A549 (cell line): ENCODE measurements at regions not wholly inside any gene's neighbourhood (a gene's known extent, or its start where the extent isn't known, plus 50 kb on each side); places are given as distances from the start of the nearest gene placed in this dataset.

ENCODE experiments used
- ATAC-seq, 2 experiments: fragments of 200-7000 bp in 1 of 2; fragments of >200 bp in 1 of 2; cut with Nextera tagmentation in 1 of 2; cut with Tn5 transposase in 1 of 2; 3 replicates each; pipeline versions ENCODE4 v1.8.0 to v1.9.1; 2018 to 2020; ENCODE audit warnings: mild to moderate bottlenecking in 1 of 2, moderate library complexity in 1 of 2
- CTCF ChIA-PET: fragments of 300-600 bp; sonication (Branson Sonifier 250); formaldehyde crosslinking; extraction: SDS; loops from one replicate; lab custom pipeline; 2021; ENCODE audit warnings: antibody characterized with exemption, inconsistent platforms; lab: Yijun Ruan, JAX
- POLR2A ChIA-PET: fragments of 350-600 bp; formaldehyde crosslinking; extraction: SDS; loops from one replicate; lab custom pipeline; 2021; ENCODE audit warnings: antibody characterized with exemption, inconsistent platforms; lab: Yijun Ruan, JAX
- DNase-seq, 2 experiments: peaks; one replicate each; pipeline versions ENCODE4 v3.0.0 to v3.0.0-alpha.2; 2011 to 2016; ENCODE audit warnings: low read depth in 1 of 2, low spot score in 1 of 2
- FAIRE-seq: peaks from 2 replicates; lab custom pipeline; 2011; peaks lifted over from hg19 to GRCh38; lab: Jason Lieb, UNC
- H3K27ac ChIP-seq, 2 experiments: fragments of >200 bp; sonication (Bioruptor Twin); formaldehyde crosslinking; 3 replicates each; pipeline ENCODE4 v1.5.1; 2016 to 2017
- H3K4me1 ChIP-seq: fragments of >200 bp; sonication (Bioruptor Twin); formaldehyde crosslinking; 3 replicates; pipeline ENCODE4 v1.6.1; 2016
- H3K4me2 ChIP-seq: fragments of >200 bp; sonication (Bioruptor Twin); formaldehyde crosslinking; 3 replicates; pipeline ENCODE4 v1.6.1; 2016
- H3K4me3 ChIP-seq: fragments of >200 bp; sonication (Bioruptor Twin); formaldehyde crosslinking; 3 replicates; pipeline ENCODE4 v1.5.1; 2016
- H3K9me3 ChIP-seq: fragments of >200 bp; sonication (Bioruptor Twin); formaldehyde crosslinking; 3 replicates; pipeline ENCODE4 v1.6.1; 2016
- CBX2 ChIP-seq: fragments of 200-600 bp; sonication (generic); IDR thresholded peaks from 2 replicates; pipeline ENCODE4 v1.6.1; 2016; ENCODE audit warnings: low read depth, mild to moderate bottlenecking, borderline replicate concordance
- E2F6 ChIP-seq: IDR thresholded peaks from 2 replicates; pipeline ENCODE4 v1.6.1; 2012; ENCODE audit warnings: low read depth, borderline replicate concordance
- EHMT2 ChIP-seq: fragments of 200-600 bp; sonication (generic); IDR thresholded peaks from 2 replicates; pipeline ENCODE4 v1.6.1; 2016; ENCODE audit warnings: antibody characterized with exemption, low read depth, mild to moderate bottlenecking, moderate library complexity
- ELK1 ChIP-seq: fragments of 150-350 bp; IDR thresholded peaks from 2 replicates; pipeline ENCODE4 v1.6.1; 2014; ENCODE audit warnings: low read depth, mild to moderate bottlenecking, low read length
- EP300 ChIP-seq, 2 experiments: fragments of >200 bp; sonication (Bioruptor Twin); formaldehyde crosslinking; IDR thresholded peaks; 2 replicates in 1 of 2; 3 replicates in 1 of 2; pipeline ENCODE4 v1.6.1; 2016 to 2017
- FOSB ChIP-seq: fragments of 250-450 bp; sonication (Bioruptor Pico); IDR thresholded peaks from 2 replicates; pipeline ENCODE4 v1.5.0; 2020; ENCODE audit warnings: mild to moderate bottlenecking, moderate library complexity
- GATA3 ChIP-seq: IDR thresholded peaks from 2 replicates; pipeline ENCODE4 v1.6.1; 2012; ENCODE audit warnings: borderline replicate concordance
- HDAC2 ChIP-seq: fragments of 200-600 bp; sonication (generic); IDR thresholded peaks from 2 replicates; pipeline ENCODE4 v1.6.1; 2016
- HES2 ChIP-seq: fragments of >200 bp; sonication (Bioruptor Twin); formaldehyde crosslinking; IDR thresholded peaks from 2 replicates; pipeline ENCODE4 v1.6.1; 2016
- HOXB13 ChIP-seq: fragments of 250-450 bp; sonication (Bioruptor Pico); IDR thresholded peaks from 2 replicates; pipeline ENCODE4 v1.5.0; 2020; ENCODE audit warnings: low read depth, mild to moderate bottlenecking, moderate library complexity
- JUNB ChIP-seq: fragments of >200 bp; sonication (Bioruptor Twin); formaldehyde crosslinking; IDR thresholded peaks from 2 replicates; pipeline ENCODE4 v1.6.1; 2016
- MAFK ChIP-seq: fragments of 450-650 bp; IDR thresholded peaks from 2 replicates; pipeline ENCODE4 v1.6.1; 2014; ENCODE audit not compliant: partially characterized antibody
- NFE2L2 ChIP-seq: fragments of 150-350 bp; conservative IDR thresholded peaks from 2 replicates; pipeline ENCODE4 v1.6.1; 2014; ENCODE audit warnings: low read length
- NPAS2 ChIP-seq: fragments of 250-450 bp; sonication (Bioruptor Pico); IDR thresholded peaks from 2 replicates; pipeline ENCODE4 v1.8.0; 2022; ENCODE audit warnings: mild to moderate bottlenecking, moderate library complexity, borderline replicate concordance
- NR3C1 ChIP-seq: fragments of >200 bp; sonication (Bioruptor Twin); formaldehyde crosslinking; IDR thresholded peaks from 3 replicates; pipeline ENCODE4 v1.6.1; 2017
- RAD21 ChIP-seq, 2 experiments: fragments of >200 bp in 1 of 2; sonication (Bioruptor Twin) in 1 of 2; formaldehyde crosslinking in 1 of 2; IDR thresholded peaks in 1 of 2; conservative IDR thresholded peaks in 1 of 2; 2 replicates in 1 of 2; 3 replicates in 1 of 2; pipeline ENCODE4 v1.6.1; 2012 to 2018; ENCODE audit warnings: inconsistent platforms in 1 of 2
- RARB ChIP-seq: fragments of 250-450 bp; sonication (Bioruptor Pico); IDR thresholded peaks from 2 replicates; pipeline ENCODE4 v1.8.0; 2021; ENCODE audit warnings: mild to moderate bottlenecking, moderate library complexity
- REST ChIP-seq: fragments of 200-600 bp; sonication (generic); IDR thresholded peaks from 2 replicates; pipeline ENCODE4 v1.6.1; 2016; ENCODE audit warnings: antibody characterized with exemption, mild to moderate bottlenecking, moderate library complexity
- RNF2 ChIP-seq: fragments of 200-600 bp; sonication (generic); IDR thresholded peaks from 2 replicates; pipeline ENCODE4 v1.6.1; 2016; ENCODE audit warnings: low read depth, mild to moderate bottlenecking, antibody characterized with exemption, moderate library complexity, borderline replicate concordance
- ZC3H11A ChIP-seq: fragments of 450-650 bp; IDR thresholded peaks from 2 replicates; pipeline ENCODE4 v1.6.1; 2014; ENCODE audit warnings: antibody characterized with exemption, mild to moderate bottlenecking
- ZSCAN20 ChIP-seq: fragments of 250-450 bp; sonication (Bioruptor Pico); IDR thresholded peaks from 2 replicates; pipeline ENCODE4 v1.8.0; 2022; ENCODE audit warnings: mild to moderate bottlenecking, moderate library complexity
- WGBS: methylation state at CpG from one replicate; pipeline ENCODE4 v1.1.6; 2017; ENCODE audit errors: missing lambda C conversion rate; 5-methylcytosine and 5-hydroxymethylcytosine counted together

GRCh38 chr7:86969865-86970264, 89.6 kb downstream of the ELAPOR2 start:
- no peak overlapping the region for H3K4me2 ChIP-seq
- H3K27ac ChIP-seq = no peak overlapping the region
- H3K4me1 ChIP-seq = no peaks in the 10 kb centered on the region
- no peak for TF ChIP-seq RNF2
- TF ChIP-seq HES2 = no peak
- TF ChIP-seq ZSCAN20 (CRISPR knock-in tag) = no peak
- no peak for TF ChIP-seq ZC3H11A
- no peak for TF ChIP-seq NR3C1
- TF ChIP-seq HDAC2 = no peak
- no peak for TF ChIP-seq NFE2L2
- no peak for TF ChIP-seq RARB (CRISPR knock-in tag)
- no peak for TF ChIP-seq NPAS2
- no peak for TF ChIP-seq FOSB (CRISPR knock-in tag)
- TF ChIP-seq ELK1 = no peak
- TF ChIP-seq CBX2 = no peak
- no peak for TF ChIP-seq EP300 (IDR thresholded peaks at IDR 0.05)
- no peak for TF ChIP-seq E2F6
- TF ChIP-seq, all 56 proteins: peak for 0
- FAIRE-seq (no peak), DNase-seq (no peak), ATAC-seq (no peak)
- ChIA-PET CTCF (no interaction called here), POLR2A (no interaction called here)
- WGBS = 6% methylated on average over 1 of the region's 1 CpG
- Histone ChIP-seq H3K4me3 (no peak overlapping the region), H3K9me3 (no peaks in the 10 kb centered on the region)

DNA sequence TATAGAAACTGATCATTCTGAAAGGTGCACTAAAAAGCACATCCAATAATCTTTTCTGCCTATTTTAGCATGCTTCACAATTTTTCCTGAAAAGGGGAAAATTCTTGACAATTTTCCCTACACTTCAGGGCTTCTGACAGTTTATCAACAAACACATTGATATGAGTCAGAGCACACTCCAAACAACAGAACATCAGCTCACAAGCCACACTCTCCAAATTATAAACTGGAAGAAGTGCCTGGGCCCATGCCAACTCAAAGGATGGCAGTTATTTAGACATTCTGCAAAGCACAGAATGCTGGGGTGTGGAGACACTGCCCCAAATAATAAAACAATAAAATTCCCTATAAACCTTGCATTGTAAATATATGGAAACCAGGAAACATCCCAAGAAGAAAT, 90.8 kb downstream of the ELAPOR2 start:
- ChIA-PET CTCF (no interaction called here), POLR2A (no interaction called here)
- no peak for ATAC-seq
- H3K4me1 ChIP-seq = no peaks in the 10 kb centered on the region
- no peak overlapping the region for H3K27ac ChIP-seq
- TF ChIP-seq EHMT2 = no peak
- TF ChIP-seq RAD21 (conservative IDR thresholded peaks at IDR 0.05 in 1 of 2, IDR thresholded peaks at IDR 0.05 in 1 of 2) = no peak
- TF ChIP-seq GATA3 = no peak
- no peak for TF ChIP-seq REST
- TF ChIP-seq HOXB13 (CRISPR knock-in tag) = no peak
- no peak for TF ChIP-seq MAFK
- TF ChIP-seq E2F6 = no peak
- TF ChIP-seq JUNB = no peak
- TF ChIP-seq, all 56 proteins: peak for 0
- Histone ChIP-seq H3K9me3 (no peaks in the 10 kb centered on the region), H3K4me2 (no peak overlapping the region), H3K4me3 (no peak overlapping the region)
- DNase-seq (no peak), FAIRE-seq (no peak)
